ENCODE measurements at regions not wholly inside any gene's neighbourhood (a gene's known extent, or its start where the extent isn't known, plus 50 kb on each side); places are given as distances from the start of the nearest gene placed in this dataset.

- no peaks in the 10 kb centered on the region for H3K9me3 ChIP-seq
- intact Hi-C loops (cut with DNase I; ENCODE audit: low total_unique reads): no loop called here
- WGBS, 5 donors: 46 to 55% (median 50%) methylated on average over 33 to 34 of the region's 34 CpGs
- peak overlapping the region; percentile 24 to 45 (median 34) for H3K4me3 ChIP-seq
- no peaks in the 10 kb centered on the region for H3K36me3 ChIP-seq
- H3K27ac ChIP-seq: peak overlapping the region in 3 of 5 donors; percentile 29 to 56 (median 29)
- peak; percentile 67 to 78 for DNase-seq
- TF ChIP-seq POLR2AphosphoS5 (IDR thresholded peaks at IDR 0.05): peak in 2 of 3 donors; percentile 42 to 68
- TF ChIP-seq CTCF (IDR thresholded peaks at IDR 0.05): no peak
- peaks cover 0 to 16% (median 0%) of the 10 kb centered on the region in 3 donors for H3K27me3 ChIP-seq
- H3K4me1 ChIP-seq: peaks cover 0 to 13% (median 4%) of the 10 kb centered on the region in 4 donors
Observed at GRCh38 chr6:6736791-6737654, 148.5 kb downstream of the LY86 start.

GRCh38 chr6:6737671-6738070, 149.2 kb downstream of the LY86 start:
- Histone ChIP-seq H3K27me3 (peaks cover 0 to 16% (median 0%) of the 10 kb centered on the region in 3 donors), H3K27ac (peak overlapping the region in 2 of 5 donors; percentile 29 to 56), H3K4me3 (peak overlapping the region; percentile 24 to 45 (median 34)), H3K4me1 (peaks cover 0 to 13% (median 4%) of the 10 kb centered on the region in 4 donors), H3K9me3 (no peaks in the 10 kb centered on the region), H3K36me3 (no peaks in the 10 kb centered on the region)
- DNase-seq: no peak
- intact Hi-C loops (cut with DNase I; ENCODE audit: low total_unique reads): no loop called here
- TF ChIP-seq POLR2A (IDR thresholded peaks at IDR 0.05) (no peak), CTCF (IDR thresholded peaks at IDR 0.05) (no peak), EP300 (IDR thresholded peaks at IDR 0.05) (no peak), POLR2AphosphoS5 (IDR thresholded peaks at IDR 0.05) (no peak)
- WGBS, 5 donors: 29 to 52% (median 37%) methylated on average over 4 to 6 of the region's 6 CpGs

- WGBS, 5 donors: 86 to 93% (median 89%) methylated on average over 2 of the region's 2 CpGs
- intact Hi-C loops (cut with DNase I; ENCODE audit: low total_unique reads): no loop called here
- Histone ChIP-seq H3K27ac (peak overlapping the region in 1 of 5 donors; percentile 56), H3K36me3 (no peaks in the 10 kb centered on the region), H3K4me1 (peaks cover 0 to 13% (median 4%) of the 10 kb centered on the region in 4 donors), H3K4me3 (no peak overlapping the region), H3K27me3 (peaks cover 0 to 16% (median 0%) of the 10 kb centered on the region in 3 donors), H3K9me3 (no peaks in the 10 kb centered on the region)
- DNase-seq: no peak
- no peak for TF ChIP-seq POLR2AphosphoS5 (IDR thresholded peaks at IDR 0.05)
- TF ChIP-seq CTCF (IDR thresholded peaks at IDR 0.05): no peak
- TF ChIP-seq POLR2A (IDR thresholded peaks at IDR 0.05): no peak
- no peak for TF ChIP-seq EP300 (IDR thresholded peaks at IDR 0.05)
Observed at GRCh38 chr6:6738108-6738507, 149.6 kb downstream of the LY86 start.

- WGBS, 5 donors: 62 to 76% (median 63%) methylated on average over 5 of the region's 5 CpGs
- intact Hi-C loops (cut with DNase I; ENCODE audit: low total_unique reads): no loop called here
- H3K27ac ChIP-seq: peak overlapping the region in 1 of 5 donors; percentile 4
Observed at GRCh38 chr6:6738922-6739716, 150.6 kb downstream of the LY86 start.

More at GRCh38 chr6:6738922-6739716, 150.6 kb downstream of the LY86 start:
- Histone ChIP-seq H3K4me1 (peaks cover 0 to 13% (median 4%) of the 10 kb centered on the region in 4 donors), H3K9me3 (no peaks in the 10 kb centered on the region), H3K27me3 (peaks cover 0 to 16% (median 0%) of the 10 kb centered on the region in 3 donors), H3K4me3 (no peak overlapping the region), H3K36me3 (no peaks in the 10 kb centered on the region)
- no peak for DNase-seq
- TF ChIP-seq POLR2AphosphoS5 (IDR thresholded peaks at IDR 0.05) (no peak), CTCF (IDR thresholded peaks at IDR 0.05) (no peak), POLR2A (IDR thresholded peaks at IDR 0.05) (no peak), EP300 (IDR thresholded peaks at IDR 0.05) (no peak)

Data from stomach (tissue), 8 donors.